T-helper 1 cell treated with Interleukin-12 subunit alpha and Interleukin-12 subunit beta and Interleukin-4 antibody, amounts not matched to agents 30 μg/mL and 1 μg/mL, for 36 hours (primary cell): ENCODE measurements at regions not wholly inside any gene's neighbourhood (a gene's known extent, or its start where the extent isn't known, plus 50 kb on each side); places are given as distances from the start of the nearest gene placed in this dataset.
"Not testable (repeated sequence)": the region's sequence is repeated elsewhere in the genome, so short reads cannot be mapped to it uniquely, and the experiment has no call there.

Experiments used
- H3K27ac Mint-ChIP-seq: one replicate; pipeline ENCODE4 v1.8.0; 2021; ENCODE audit warnings: mild to moderate bottlenecking, mixed read lengths
- H3K27me3 Mint-ChIP-seq: one replicate; pipeline ENCODE4 v1.8.0; 2021; ENCODE audit warnings: low read depth, mixed read lengths
- H3K36me3 Mint-ChIP-seq: one replicate; pipeline ENCODE4 v1.8.0; 2021; ENCODE audit warnings: low read depth, mixed read lengths
- H3K4me1 Mint-ChIP-seq: one replicate; pipeline ENCODE4 v1.8.0; 2021; ENCODE audit warnings: low read depth, mixed read lengths
- H3K4me3 Mint-ChIP-seq: one replicate; pipeline ENCODE4 v1.8.0; 2021; ENCODE audit warnings: mild to moderate bottlenecking, moderate library complexity, mixed read lengths
- H3K9me3 Mint-ChIP-seq: one replicate; pipeline ENCODE4 v1.8.0; 2021; ENCODE audit warnings: mixed read lengths

- Mint-ChIP-seq H3K9me3 (no peaks in the 10 kb centered on the region), H3K27me3 (peaks cover 3% of the 10 kb centered on the region), H3K27ac (no peak overlapping the region), H3K4me1 (no peaks in the 10 kb centered on the region), H3K4me3 (no peak overlapping the region), H3K36me3 (no peaks in the 10 kb centered on the region)
Measured at GRCh38 chr12:3421191-3421978, 69.6 kb upstream of the PRMT8 start.

- not testable (repeated sequence) for H3K4me3 Mint-ChIP-seq, H3K27ac Mint-ChIP-seq, H3K9me3 Mint-ChIP-seq, H3K4me1 Mint-ChIP-seq, H3K36me3 Mint-ChIP-seq
- peaks cover 25% of the 10 kb centered on the region for H3K27me3 Mint-ChIP-seq
Measured at GRCh38 chr12:3424796-3425195, 66.2 kb upstream of the PRMT8 start.

- H3K27ac Mint-ChIP-seq, result no peak overlapping the region
- peaks cover 15% of the 10 kb centered on the region for H3K9me3 Mint-ChIP-seq
- H3K36me3 Mint-ChIP-seq, result peaks cover 10% of the 10 kb centered on the region
- peaks cover 14% of the 10 kb centered on the region for H3K4me1 Mint-ChIP-seq
- peaks cover 25% of the 10 kb centered on the region for H3K27me3 Mint-ChIP-seq
- no peak overlapping the region for H3K4me3 Mint-ChIP-seq
Measured at GRCh38 chr12:3427956-3428355, 63.0 kb upstream of the PRMT8 start.

- Mint-ChIP-seq H3K4me1 (peaks cover 16% of the 10 kb centered on the region), H3K36me3 (peaks cover 10% of the 10 kb centered on the region), H3K27me3 (peaks cover 25% of the 10 kb centered on the region), H3K4me3 (no peak overlapping the region), H3K27ac (no peak overlapping the region), H3K9me3 (peaks cover 15% of the 10 kb centered on the region)
Measured at GRCh38 chr12:3428631-3429030, 62.4 kb upstream of the PRMT8 start.

GRCh38 chr12:3429523-3429922 is 61.5 kb upstream of the PRMT8 start:
- not testable (repeated sequence) for H3K27ac Mint-ChIP-seq, H3K36me3 Mint-ChIP-seq, H3K4me3 Mint-ChIP-seq
- peaks cover 16% of the 10 kb centered on the region for H3K4me1 Mint-ChIP-seq
- H3K9me3 Mint-ChIP-seq, result peaks cover 15% of the 10 kb centered on the region
- H3K27me3 Mint-ChIP-seq, result peaks cover 29% of the 10 kb centered on the region

GRCh38 chr12:3431686-3432085 is 59.3 kb upstream of the PRMT8 start:
- Mint-ChIP-seq H3K9me3 (peaks cover 15% of the 10 kb centered on the region), H3K4me1 (peaks cover 16% of the 10 kb centered on the region), H3K4me3 (no peak overlapping the region), H3K27ac (peak overlapping the region; percentile 41), H3K36me3 (peaks cover 10% of the 10 kb centered on the region), H3K27me3 (peaks cover 24% of the 10 kb centered on the region)

GRCh38 chr12:3432176-3432742 is 58.7 kb upstream of the PRMT8 start:
- Mint-ChIP-seq H3K27ac (peak overlapping the region; percentile 37), H3K36me3 (peaks cover 10% of the 10 kb centered on the region), H3K27me3 (peaks cover 22% of the 10 kb centered on the region), H3K4me3 (no peak overlapping the region), H3K4me1 (peaks cover 16% of the 10 kb centered on the region), H3K9me3 (peaks cover 15% of the 10 kb centered on the region)

- Mint-ChIP-seq H3K27me3 (peaks cover 16% of the 10 kb centered on the region), H3K4me1 (peaks cover 16% of the 10 kb centered on the region), H3K4me3 (no peak overlapping the region), H3K9me3 (peaks cover 15% of the 10 kb centered on the region), H3K27ac (peak overlapping the region; percentile 47), H3K36me3 (peaks cover 10% of the 10 kb centered on the region)
Measured at GRCh38 chr12:3432868-3433267, 58.1 kb upstream of the PRMT8 start.

- H3K4me1 Mint-ChIP-seq, result peaks cover 12% of the 10 kb centered on the region
- peaks cover 4% of the 10 kb centered on the region for H3K27me3 Mint-ChIP-seq
- H3K4me3 Mint-ChIP-seq, result no peak overlapping the region
- H3K9me3 Mint-ChIP-seq, result peaks cover 7% of the 10 kb centered on the region
- no peak overlapping the region for H3K27ac Mint-ChIP-seq
- peaks cover 4% of the 10 kb centered on the region for H3K36me3 Mint-ChIP-seq
Measured at GRCh38 chr12:3436461-3437065, 54.4 kb upstream of the PRMT8 start.

- Mint-ChIP-seq H3K9me3 (no peaks in the 10 kb centered on the region), H3K27me3 (peaks cover 4% of the 10 kb centered on the region), H3K36me3 (no peaks in the 10 kb centered on the region), H3K4me3 (no peak overlapping the region), H3K4me1 (peaks cover 1% of the 10 kb centered on the region), H3K27ac (no peak overlapping the region)
Measured at GRCh38 chr12:3437986-3438385, 53.0 kb upstream of the PRMT8 start.

GRCh38 chr12:3438401-3438800 is 52.6 kb upstream of the PRMT8 start:
- Mint-ChIP-seq H3K27me3 (peaks cover 4% of the 10 kb centered on the region), H3K9me3 (no peaks in the 10 kb centered on the region), H3K4me1 (no peaks in the 10 kb centered on the region), H3K27ac (no peak overlapping the region), H3K36me3 (no peaks in the 10 kb centered on the region), H3K4me3 (no peak overlapping the region)
